HEK293 (cell line): ENCODE measurements at regions not wholly inside any gene's neighbourhood (a gene's known extent, or its start where the extent isn't known, plus 50 kb on each side); places are given as distances from the start of the nearest gene placed in this dataset.

Source experiments
- ZBTB1 ChIP-seq: fragments of 450-650 bp; formaldehyde crosslinking; IDR thresholded peaks from 2 replicates; pipeline ENCODE4 v1.5.1; 2016; ENCODE audit warnings: missing biosample characterization, missing genetic modification characterization
- ZNF23 ChIP-seq: fragments of 450-650 bp; formaldehyde crosslinking; IDR thresholded peaks from 2 replicates; pipeline ENCODE4 v1.5.1; 2016; ENCODE audit warnings: missing biosample characterization, missing genetic modification characterization, borderline replicate concordance
- TF ChIP-seq, protein P1 (sequence below): fragments of 450-650 bp; formaldehyde crosslinking; IDR thresholded peaks from 2 replicates; pipeline ENCODE4 v1.5.1; 2016; ENCODE audit warnings: missing biosample characterization, missing genetic modification characterization

- TF ChIP-seq, protein P1, sequence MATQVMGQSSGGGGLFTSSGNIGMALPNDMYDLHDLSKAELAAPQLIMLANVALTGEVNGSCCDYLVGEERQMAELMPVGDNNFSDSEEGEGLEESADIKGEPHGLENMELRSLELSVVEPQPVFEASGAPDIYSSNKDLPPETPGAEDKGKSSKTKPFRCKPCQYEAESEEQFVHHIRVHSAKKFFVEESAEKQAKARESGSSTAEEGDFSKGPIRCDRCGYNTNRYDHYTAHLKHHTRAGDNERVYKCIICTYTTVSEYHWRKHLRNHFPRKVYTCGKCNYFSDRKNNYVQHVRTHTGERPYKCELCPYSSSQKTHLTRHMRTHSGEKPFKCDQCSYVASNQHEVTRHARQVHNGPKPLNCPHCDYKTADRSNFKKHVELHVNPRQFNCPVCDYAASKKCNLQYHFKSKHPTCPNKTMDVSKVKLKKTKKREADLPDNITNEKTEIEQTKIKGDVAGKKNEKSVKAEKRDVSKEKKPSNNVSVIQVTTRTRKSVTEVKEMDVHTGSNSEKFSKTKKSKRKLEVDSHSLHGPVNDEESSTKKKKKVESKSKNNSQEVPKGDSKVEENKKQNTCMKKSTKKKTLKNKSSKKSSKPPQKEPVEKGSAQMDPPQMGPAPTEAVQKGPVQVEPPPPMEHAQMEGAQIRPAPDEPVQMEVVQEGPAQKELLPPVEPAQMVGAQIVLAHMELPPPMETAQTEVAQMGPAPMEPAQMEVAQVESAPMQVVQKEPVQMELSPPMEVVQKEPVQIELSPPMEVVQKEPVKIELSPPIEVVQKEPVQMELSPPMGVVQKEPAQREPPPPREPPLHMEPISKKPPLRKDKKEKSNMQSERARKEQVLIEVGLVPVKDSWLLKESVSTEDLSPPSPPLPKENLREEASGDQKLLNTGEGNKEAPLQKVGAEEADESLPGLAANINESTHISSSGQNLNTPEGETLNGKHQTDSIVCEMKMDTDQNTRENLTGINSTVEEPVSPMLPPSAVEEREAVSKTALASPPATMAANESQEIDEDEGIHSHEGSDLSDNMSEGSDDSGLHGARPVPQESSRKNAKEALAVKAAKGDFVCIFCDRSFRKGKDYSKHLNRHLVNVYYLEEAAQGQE: no peak
- TF ChIP-seq ZBTB1 (tag by site-specific recombination) (no peak), ZNF23 (tag by site-specific recombination) (no peak)
Observed at GRCh38 chr2:40824278-40824677, 372.4 kb upstream of the SLC8A1 start.
